GM10248 (cell line): ENCODE measurements at regions not wholly inside any gene's neighbourhood (a gene's known extent, or its start where the extent isn't known, plus 50 kb on each side); places are given as distances from the start of the nearest gene placed in this dataset.
A peak's percentile ranks its signal among the peaks of the same experiment; 100 is the strongest.
"Not testable (repeated sequence)": the region's sequence is repeated elsewhere in the genome, so short reads cannot be mapped to it uniquely, and the experiment has no call there.

Experiments
- CTCF ChIA-PET: fragments of 300-600 bp; sonication (Branson Sonifier 250); formaldehyde crosslinking; extraction: SDS; loops from one replicate; lab custom pipeline; 2021; ENCODE audit warnings: antibody characterized with exemption; lab: Yijun Ruan, JAX
- POLR2A ChIA-PET: fragments of 350-650 bp; sonication (Branson Sonifier 250); formaldehyde crosslinking; extraction: SDS; loops from one replicate; lab custom pipeline; 2020; ENCODE audit warnings: antibody characterized with exemption; lab: Yijun Ruan, JAX
- DNase-seq: peaks from one replicate; pipeline ENCODE4 v3.0.0; 2012; ENCODE audit errors: extremely low spot score
- TF ChIP-seq, protein P1 (sequence below): IDR thresholded peaks from 2 replicates; pipeline ENCODE4 v1.5.1; 2012; ENCODE audit warnings: mild to moderate bottlenecking, low read depth; ENCODE audit errors: extremely low read depth, missing control alignments, control extremely low read depth

DNA sequence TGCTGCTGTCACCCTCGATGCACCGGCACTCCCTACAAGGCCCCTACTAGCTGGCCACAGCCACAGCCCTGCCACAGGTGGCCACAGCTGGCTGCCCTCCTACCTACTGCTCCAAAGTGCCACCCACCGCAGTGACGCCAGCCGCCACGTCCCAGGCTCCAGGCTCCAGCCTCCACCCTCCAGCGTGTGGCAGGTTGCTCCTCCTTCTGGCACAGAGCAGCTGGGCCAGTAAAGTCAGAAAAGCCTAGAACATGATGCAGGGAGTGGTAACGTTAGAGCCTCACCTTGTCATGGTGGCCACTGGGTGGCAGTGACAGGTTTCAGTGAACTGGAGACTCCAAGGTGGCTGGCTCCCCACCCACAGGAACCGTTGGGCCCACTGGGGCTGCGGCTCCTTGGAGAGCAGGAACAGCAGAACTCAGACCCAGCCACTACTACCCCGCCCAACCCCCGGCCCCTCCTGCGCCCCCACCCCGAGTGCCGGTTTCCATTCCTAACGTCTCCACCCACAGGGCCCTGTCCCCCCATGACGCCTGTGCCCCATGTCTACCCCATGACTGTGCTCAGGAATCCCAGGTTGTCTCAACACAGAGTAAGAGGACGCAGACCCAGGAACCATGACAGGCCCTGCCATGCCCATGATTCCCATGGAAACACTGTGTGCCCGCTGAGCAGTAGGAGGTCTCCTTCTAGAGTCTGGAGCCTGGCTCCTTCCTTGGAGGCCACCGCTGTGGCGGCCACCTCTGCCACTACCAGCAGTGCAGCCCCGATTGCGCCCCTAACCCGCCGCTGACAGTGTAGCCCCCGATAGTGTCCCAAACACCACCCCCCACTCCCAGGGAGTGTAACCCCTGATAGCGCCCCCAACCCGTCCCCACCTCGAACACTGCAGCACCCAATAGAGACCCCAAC lies 52.3 kb upstream of the ZNF33B start:
- ChIA-PET CTCF (no interaction called here), POLR2A (no interaction called here)
- TF ChIP-seq, protein P1, sequence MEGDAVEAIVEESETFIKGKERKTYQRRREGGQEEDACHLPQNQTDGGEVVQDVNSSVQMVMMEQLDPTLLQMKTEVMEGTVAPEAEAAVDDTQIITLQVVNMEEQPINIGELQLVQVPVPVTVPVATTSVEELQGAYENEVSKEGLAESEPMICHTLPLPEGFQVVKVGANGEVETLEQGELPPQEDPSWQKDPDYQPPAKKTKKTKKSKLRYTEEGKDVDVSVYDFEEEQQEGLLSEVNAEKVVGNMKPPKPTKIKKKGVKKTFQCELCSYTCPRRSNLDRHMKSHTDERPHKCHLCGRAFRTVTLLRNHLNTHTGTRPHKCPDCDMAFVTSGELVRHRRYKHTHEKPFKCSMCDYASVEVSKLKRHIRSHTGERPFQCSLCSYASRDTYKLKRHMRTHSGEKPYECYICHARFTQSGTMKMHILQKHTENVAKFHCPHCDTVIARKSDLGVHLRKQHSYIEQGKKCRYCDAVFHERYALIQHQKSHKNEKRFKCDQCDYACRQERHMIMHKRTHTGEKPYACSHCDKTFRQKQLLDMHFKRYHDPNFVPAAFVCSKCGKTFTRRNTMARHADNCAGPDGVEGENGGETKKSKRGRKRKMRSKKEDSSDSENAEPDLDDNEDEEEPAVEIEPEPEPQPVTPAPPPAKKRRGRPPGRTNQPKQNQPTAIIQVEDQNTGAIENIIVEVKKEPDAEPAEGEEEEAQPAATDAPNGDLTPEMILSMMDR, result no peak
- DNase-seq, result peak; percentile 3

DNA sequence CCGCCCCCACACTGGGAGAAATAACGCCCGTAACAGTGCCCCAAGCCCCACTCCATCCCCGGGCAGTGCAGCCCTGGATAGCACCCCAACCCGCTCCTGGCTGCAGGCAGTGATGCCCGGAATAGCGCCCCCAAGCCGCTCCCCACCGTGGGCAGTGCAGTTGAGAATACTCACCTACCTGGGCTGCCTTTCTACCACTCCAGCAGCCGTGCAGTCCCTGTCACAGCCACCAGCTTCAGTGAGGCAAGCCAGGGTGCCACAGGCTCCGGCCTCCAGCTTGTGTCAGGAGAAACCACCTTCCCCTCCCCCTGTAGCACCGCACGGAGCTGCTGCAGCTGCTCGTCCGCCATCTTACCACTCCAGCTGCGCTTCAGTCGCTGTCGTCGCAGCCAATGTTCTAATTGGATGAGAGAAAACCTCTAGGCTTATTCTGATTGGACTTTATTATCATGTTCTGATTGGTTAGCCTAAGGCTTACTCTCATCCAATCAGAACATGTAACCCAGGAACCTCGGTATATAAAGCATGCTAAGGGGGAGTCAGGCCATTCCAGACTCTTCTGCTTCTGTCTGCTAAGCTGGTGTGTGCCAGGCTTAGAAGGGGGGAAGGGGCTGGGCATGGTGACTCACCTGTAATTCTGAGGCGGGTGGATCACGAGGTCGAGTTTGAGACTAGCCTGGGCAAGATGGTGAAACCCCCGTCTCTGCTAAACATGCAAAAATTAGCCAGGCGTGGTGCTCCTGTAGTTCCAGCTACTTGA lies 53.2 kb upstream of the ZNF33B start:
- DNase-seq, result no peak

DNA sequence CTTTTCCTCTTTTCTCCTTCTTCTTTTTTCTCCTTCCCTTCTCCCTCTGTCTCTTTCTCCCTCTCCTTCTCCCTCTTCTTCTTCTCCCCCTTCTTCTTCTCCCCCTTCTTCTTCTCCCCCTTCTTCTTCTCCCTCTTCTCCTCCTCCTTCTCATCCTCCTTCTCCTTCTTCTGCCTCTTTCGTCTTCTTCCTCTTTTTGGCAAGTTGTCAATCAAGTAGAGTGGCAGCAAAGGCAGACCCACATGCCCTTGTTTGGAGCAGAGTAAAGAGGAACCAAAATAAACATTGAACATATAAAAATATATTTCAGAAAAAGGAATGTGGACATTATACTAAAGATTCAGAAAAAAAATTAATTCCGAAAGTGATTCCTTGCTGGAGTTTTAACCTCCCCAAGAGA lies 59.6 kb upstream of the ZNF33B start:
- CTCF ChIA-PET, result no interaction called here
- no peak for DNase-seq
- POLR2A ChIA-PET, result no interaction called here
- TF ChIP-seq, protein P1, result no peak

More for the DNA sequence above, 53.2 kb upstream of the ZNF33B start:
- ChIA-PET CTCF (no interaction called here), POLR2A (no interaction called here)
- TF ChIP-seq, protein P1, result no peak

DNA sequence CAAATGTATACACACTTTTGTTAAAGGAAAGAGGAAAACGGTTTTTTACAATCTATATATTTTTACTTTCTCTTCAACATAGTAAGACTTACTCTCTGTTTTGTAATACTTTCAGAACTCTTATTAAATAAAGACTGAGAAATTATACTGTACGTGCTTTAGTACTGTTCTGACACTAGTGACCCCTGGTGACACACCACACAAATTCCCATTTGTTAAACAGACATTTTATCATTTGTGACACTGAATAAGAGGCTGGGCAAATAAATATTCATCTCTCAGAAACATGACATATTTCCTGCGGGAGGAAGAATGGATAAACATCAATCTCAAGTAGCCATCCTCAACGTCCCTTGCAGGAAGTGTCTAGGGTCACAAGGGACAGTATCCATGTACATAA lies 68.9 kb upstream of the ZNF33B start:
- ChIA-PET POLR2A (no interaction called here), CTCF (no interaction called here)
- TF ChIP-seq, protein P1, result no peak
- no peak for DNase-seq

DNA sequence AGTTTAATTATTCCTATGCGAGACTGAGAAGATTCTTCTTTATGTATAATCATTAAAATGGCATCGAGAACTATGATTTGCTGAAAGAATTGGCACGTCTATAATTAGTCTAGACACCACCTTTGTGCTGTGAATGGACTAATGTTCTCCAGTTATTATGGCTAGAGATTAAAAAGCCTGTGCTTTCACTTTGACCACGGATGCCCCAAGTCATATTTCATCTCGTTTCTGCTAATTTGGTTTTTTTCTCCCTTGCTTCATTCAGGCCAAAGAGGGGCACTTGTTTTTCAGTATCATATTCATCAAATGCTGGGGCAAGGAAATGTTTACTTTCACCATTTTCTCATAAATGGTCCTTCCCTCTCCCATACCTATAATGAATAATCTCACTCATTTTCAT lies 63.3 kb upstream of the BMS1 start:
- POLR2A ChIA-PET, DNase-seq, CTCF ChIA-PET: not testable (repeated sequence)

DNA sequence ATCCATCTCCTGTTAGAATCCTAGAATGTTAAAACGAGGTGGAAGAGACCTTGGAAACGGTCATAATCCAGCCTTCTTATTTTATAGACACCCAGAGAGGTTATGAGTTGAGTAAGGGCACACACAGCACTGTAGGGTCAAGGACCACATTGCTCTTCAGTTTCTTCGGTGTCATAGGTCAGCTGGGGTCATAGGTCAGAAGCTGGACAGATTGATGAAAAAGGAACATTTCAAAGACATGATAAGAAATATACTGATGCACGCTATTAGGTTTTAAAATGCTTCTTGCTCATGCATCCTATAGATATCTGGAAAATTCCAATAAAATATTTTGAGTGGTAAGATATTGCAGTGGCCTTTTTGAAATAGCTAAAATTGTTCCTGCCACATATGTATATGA lies 60.0 kb upstream of the BMS1 start:
- POLR2A ChIA-PET, result no interaction called here
- CTCF ChIA-PET, result no interaction called here
- no peak for DNase-seq
- TF ChIP-seq, protein P1, result no peak

DNA sequence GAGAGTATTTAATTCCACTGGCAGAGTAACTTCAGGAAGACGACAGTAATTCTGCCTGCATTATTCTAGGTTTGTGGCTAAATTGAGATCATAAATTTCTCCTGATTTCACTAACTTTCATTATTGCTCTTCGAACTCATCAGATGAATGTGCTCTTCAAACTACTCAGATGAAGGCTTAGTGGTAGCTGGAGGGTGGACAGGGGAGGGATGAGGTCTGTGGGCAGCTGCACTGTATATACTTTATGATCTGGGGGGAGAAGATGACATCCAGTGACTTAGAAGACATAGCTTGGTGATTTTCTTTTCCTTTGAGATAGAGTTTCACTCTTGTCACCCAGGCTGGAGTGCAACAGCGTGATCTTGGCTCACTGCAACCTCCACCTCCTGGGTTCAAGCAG lies 59.0 kb upstream of the BMS1 start:
- CTCF ChIA-PET, DNase-seq, POLR2A ChIA-PET: not testable (repeated sequence)

DNA sequence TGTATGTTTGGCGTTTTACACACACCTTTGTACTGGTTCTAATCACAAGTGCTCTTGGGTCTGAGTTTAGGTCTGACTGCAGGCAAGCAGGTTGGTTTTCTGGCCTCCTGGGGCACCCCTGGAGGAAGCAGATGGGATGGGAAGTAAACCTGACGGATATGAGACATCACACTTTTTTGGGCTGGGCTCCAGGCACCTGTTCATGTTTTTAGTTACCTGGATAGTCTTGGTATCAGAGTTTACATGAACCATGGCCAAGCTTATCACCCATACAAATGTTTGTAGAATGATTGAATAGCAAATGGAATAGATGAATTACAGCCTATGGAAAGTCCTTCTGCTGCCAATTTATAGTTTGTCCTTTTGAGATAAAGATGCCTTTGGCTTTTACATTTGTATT lies 57.9 kb upstream of the BMS1 start:
- DNase-seq, POLR2A ChIA-PET, CTCF ChIA-PET: not testable (repeated sequence)
